PC-9 (cell line): ENCODE measurements at regions not wholly inside any gene's neighbourhood (a gene's known extent, or its start where the extent isn't known, plus 50 kb on each side); places are given as distances from the start of the nearest gene placed in this dataset.

Experiments used
- BruUV-seq: library from RNA; stranded (reverse); fragments of 400-500 nt; replicated peaks from 2 replicates; lab custom pipeline; 2021; lab: Mats Ljungman, UMichigan
- CTCF ChIA-PET: fragments of 300-600 bp; sonication (Branson Sonifier 250); formaldehyde crosslinking; loops from one replicate; lab custom pipeline; 2022; ENCODE audit warnings: antibody characterized with exemption; lab: Charles Lee
- POLR2A ChIA-PET: fragments of 300-600 bp; sonication (Branson Sonifier 250); formaldehyde crosslinking; loops from one replicate; lab custom pipeline; 2022; ENCODE audit warnings: antibody characterized with exemption; ENCODE audit not compliant: unreplicated experiment; lab: Charles Lee
- DNase-seq, 2 experiments: peaks; one replicate each; pipeline versions ENCODE4 v3.0.0 to v3.0.0-alpha.2; 2015 to 2022; ENCODE audit warnings: mixed read lengths in 1 of 2
- H2AFZ ChIP-seq: fragments of 200-600 bp; sonication (generic); 2 replicates; pipeline ENCODE4 v1.8.1; 2017; ENCODE audit warnings: antibody characterized with exemption
- H3F3A ChIP-seq: fragments of 200-600 bp; sonication (generic); 2 replicates; pipeline ENCODE4 v1.8.1; 2017; ENCODE audit warnings: antibody characterized with exemption, mild to moderate bottlenecking, low read depth; ENCODE audit not compliant: insufficient read depth
- H3K27ac ChIP-seq: fragments of 200-600 bp; sonication (generic); 2 replicates; pipeline ENCODE4 v1.6.1; 2016; ENCODE audit warnings: mixed run types
- H3K27me3 ChIP-seq: fragments of 200-600 bp; sonication (generic); 2 replicates; pipeline ENCODE4 v1.6.1; 2016; ENCODE audit warnings: low read depth, mixed run types; ENCODE audit not compliant: insufficient read depth
- H3K36me3 ChIP-seq: fragments of 200-600 bp; sonication (generic); 2 replicates; pipeline ENCODE4 v1.6.1; 2016; ENCODE audit warnings: low read depth, mixed run types
- H3K4me1 ChIP-seq: fragments of 200-600 bp; sonication (generic); replicated peaks from 2 replicates; pipeline ENCODE4 v1.6.1; 2016; ENCODE audit warnings: mixed run types; ENCODE audit not compliant: insufficient read depth
- H3K4me2 ChIP-seq: fragments of 200-600 bp; sonication (generic); 2 replicates; pipeline ENCODE4 v1.6.1; 2017; ENCODE audit warnings: mixed run types
- H3K4me3 ChIP-seq: fragments of 200-600 bp; sonication (generic); 2 replicates; pipeline ENCODE4 v1.6.1; 2016; ENCODE audit warnings: mixed run types
- H3K79me2 ChIP-seq: fragments of 200-600 bp; sonication (generic); 2 replicates; pipeline ENCODE4 v1.6.1; 2017; ENCODE audit warnings: low read depth, mixed run types
- H3K9me2 ChIP-seq: fragments of 200-600 bp; sonication (generic); 2 replicates; pipeline ENCODE4 v1.8.1; 2017; ENCODE audit warnings: mild to moderate bottlenecking; ENCODE audit not compliant: insufficient read depth
- H3K9me3 ChIP-seq: fragments of 200-600 bp; sonication (generic); 2 replicates; pipeline ENCODE4 v1.8.1; 2016; ENCODE audit warnings: low read depth; ENCODE audit not compliant: insufficient read depth
- H4K20me1 ChIP-seq: fragments of 200-600 bp; sonication (generic); 2 replicates; pipeline ENCODE4 v1.8.1; 2017; ENCODE audit not compliant: insufficient read depth
- CTCF ChIP-seq: fragments of 200-600 bp; sonication (generic); conservative IDR thresholded peaks from 2 replicates; pipeline ENCODE4 v1.6.1; 2017; ENCODE audit warnings: mixed run types, antibody characterized with exemption, mild to moderate bottlenecking, moderate library complexity
- EZH2 ChIP-seq: fragments of 200-600 bp; sonication (generic); IDR thresholded peaks from 2 replicates; pipeline ENCODE4 v1.8.0; 2017; ENCODE audit warnings: antibody characterized with exemption, low read depth
- intact Hi-C: fragments of 100-400 bp; cut with micrococcal nuclease; formaldehyde crosslinking; loops from one replicate; pipeline ENCODE4 v1.10.0; 2022; ENCODE audit not compliant: unreplicated experiment

GRCh38 chr11:128339792-128340191 is 247.6 kb downstream of the ETS1 start:
- Histone ChIP-seq H3K9me2 (no peaks in the 10 kb centered on the region), H3K27me3 (no peaks in the 10 kb centered on the region), H3F3A (peaks cover 35% of the 10 kb centered on the region), H3K4me2 (no peak overlapping the region), H3K36me3 (no peaks in the 10 kb centered on the region), H2AFZ (no peak overlapping the region), H3K4me3 (no peak overlapping the region), H3K79me2 (no peaks in the 10 kb centered on the region), H3K4me1 (peaks cover 50% of the 10 kb centered on the region), H3K27ac (no peak overlapping the region), H3K9me3 (no peaks in the 10 kb centered on the region), H4K20me1 (no peaks in the 10 kb centered on the region)
- no peak for DNase-seq
- no TSS peak for BruUV-seq
- no peak for TF ChIP-seq CTCF
- CTCF ChIA-PET, result no interaction called here
- POLR2A ChIA-PET, result no interaction called here
- intact Hi-C loops, result loop anchor here (5.0 kb wide), 1 partner anchor 167 kb away; no protein-coding TSS in a partner anchor

- H3K36me3 ChIP-seq, result no peaks in the 10 kb centered on the region
- H3K4me2 ChIP-seq, result no peak overlapping the region
- no peak overlapping the region for H2AFZ ChIP-seq
- peaks cover 43% of the 10 kb centered on the region for H3K4me1 ChIP-seq
- peaks cover 35% of the 10 kb centered on the region for H3F3A ChIP-seq
- no peaks in the 10 kb centered on the region for H3K9me2 ChIP-seq
- H3K27ac ChIP-seq, result no peak overlapping the region
- ChIA-PET POLR2A (no interaction called here), CTCF (no interaction called here)
- BruUV-seq, result no TSS peak
- no peaks in the 10 kb centered on the region for H3K9me3 ChIP-seq
- no peaks in the 10 kb centered on the region for H3K27me3 ChIP-seq
- no peak for DNase-seq
- no peaks in the 10 kb centered on the region for H4K20me1 ChIP-seq
- no peaks in the 10 kb centered on the region for H3K79me2 ChIP-seq
- H3K4me3 ChIP-seq, result no peak overlapping the region
- intact Hi-C loops, result no loop called here
- TF ChIP-seq CTCF (no peak), EZH2 (no peak)
Measured at GRCh38 chr11:128338811-128339210, 248.5 kb downstream of the ETS1 start.

- peaks cover 17% of the 10 kb centered on the region; the same call in 1 of the 2 replicates for H3F3A ChIP-seq
- H3K4me2 ChIP-seq, result peak overlapping the region; percentile 31; the same call in 1 of the 2 replicates
- ChIA-PET CTCF (interaction anchor here (1.1 kb wide), 1 partner anchor 294 kb away, joined by 3 read pairs; no protein-coding TSS in a partner anchor), POLR2A (no interaction called here)
- DNase-seq, result peak; percentile 88 to 98
- no peaks in the 10 kb centered on the region for H3K9me2 ChIP-seq
- intact Hi-C loops, result loop anchor here (1.0 to 2.0 kb wide), 5 partner anchors 73 to 294 kb away; no protein-coding TSS in a partner anchor
- no peaks in the 10 kb centered on the region for H3K36me3 ChIP-seq
- H3K79me2 ChIP-seq, result no peaks in the 10 kb centered on the region
- H2AFZ ChIP-seq, result no peak overlapping the region
- 0 out of 2 replicates have a peak overlapping the region, but pooled peaks have one; percentile 40 for H3K27ac ChIP-seq
- BruUV-seq, result no TSS peak
- H3K9me3 ChIP-seq, result no peaks in the 10 kb centered on the region
- H3K4me1 ChIP-seq, result peaks cover 19% of the 10 kb centered on the region
- no peaks in the 10 kb centered on the region for H3K27me3 ChIP-seq
- H4K20me1 ChIP-seq, result no peaks in the 10 kb centered on the region
- no peak for TF ChIP-seq EZH2
- TF ChIP-seq CTCF, result peak; percentile 22; the same call in 1 of the 2 replicates
- H3K4me3 ChIP-seq, result no peak overlapping the region
Measured at GRCh38 chr11:128336203-128336602, 251.2 kb downstream of the ETS1 start.
